ENCODE measurements at regions not wholly inside any gene's neighbourhood (a gene's known extent, or its start where the extent isn't known, plus 50 kb on each side); places are given as distances from the start of the nearest gene placed in this dataset.

DNA sequence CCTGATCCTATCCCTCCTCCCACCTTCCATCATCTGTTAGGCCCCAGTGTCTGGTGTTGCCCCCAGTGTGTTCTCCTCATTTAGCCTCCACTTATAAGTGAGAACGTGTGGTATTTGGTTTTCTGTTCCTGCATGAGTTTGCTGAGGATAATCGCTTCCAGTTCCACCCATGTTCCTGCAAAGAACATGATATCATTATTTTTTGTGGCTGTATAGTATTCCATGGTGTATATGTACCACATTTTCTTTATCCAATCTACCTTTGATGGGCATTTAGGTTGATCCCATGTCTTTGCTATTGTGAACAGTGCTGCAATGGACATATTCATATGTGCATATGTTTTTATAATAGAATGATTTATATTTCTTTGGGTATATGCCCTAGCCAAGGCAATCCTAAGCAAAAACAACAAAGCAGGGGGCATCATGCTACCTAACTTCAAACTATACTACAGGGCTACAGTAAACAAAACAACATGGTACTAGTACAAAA, 142.9 kb downstream of the TNFSF18 start:
- Histone ChIP-seq H3K9me3 (ENCODE audit: low read depth, low read length, poor library complexity, severe bottlenecking) (peaks cover 10% of the 10 kb centered on the region), H3K4me3 (ENCODE audit: low read depth, low read length, poor library complexity, severe bottlenecking) (no peak overlapping the region), H3K4me1 (ENCODE audit: insufficient read depth, low read length, poor library complexity, severe bottlenecking) (no peaks in the 10 kb centered on the region), H3K27me3 (replicated peaks; ENCODE audit: insufficient read depth, low read depth, low read length, poor library complexity) (no peaks in the 10 kb centered on the region), H3K36me3 (ENCODE audit: insufficient read depth, low read length, poor library complexity, severe bottlenecking) (no peaks in the 10 kb centered on the region), H3K27ac (ENCODE audit: low read depth, low read length, poor library complexity, severe bottlenecking) (no peak overlapping the region)
- TF ChIP-seq EZH2 (IDR thresholded peaks at IDR 0.05; ENCODE audit: borderline replicate concordance, low read depth, low read length, poor library complexity, severe bottlenecking) (no peak), CTCF (conservative IDR thresholded peaks at IDR 0.05; ENCODE audit: low read depth, low read length) (no peak)
- intact Hi-C loops (cut with micrococcal nuclease; ENCODE audit: unreplicated experiment), result no loop called here
- DNase-seq (ENCODE audit: low spot score), result no peak
- no TSS peak for BruUV-seq (replicated peaks)
- CTCF ChIA-PET, result no interaction called here
- POLR2A ChIA-PET (ENCODE audit: low non-redundant PET), result no interaction called here

DNA sequence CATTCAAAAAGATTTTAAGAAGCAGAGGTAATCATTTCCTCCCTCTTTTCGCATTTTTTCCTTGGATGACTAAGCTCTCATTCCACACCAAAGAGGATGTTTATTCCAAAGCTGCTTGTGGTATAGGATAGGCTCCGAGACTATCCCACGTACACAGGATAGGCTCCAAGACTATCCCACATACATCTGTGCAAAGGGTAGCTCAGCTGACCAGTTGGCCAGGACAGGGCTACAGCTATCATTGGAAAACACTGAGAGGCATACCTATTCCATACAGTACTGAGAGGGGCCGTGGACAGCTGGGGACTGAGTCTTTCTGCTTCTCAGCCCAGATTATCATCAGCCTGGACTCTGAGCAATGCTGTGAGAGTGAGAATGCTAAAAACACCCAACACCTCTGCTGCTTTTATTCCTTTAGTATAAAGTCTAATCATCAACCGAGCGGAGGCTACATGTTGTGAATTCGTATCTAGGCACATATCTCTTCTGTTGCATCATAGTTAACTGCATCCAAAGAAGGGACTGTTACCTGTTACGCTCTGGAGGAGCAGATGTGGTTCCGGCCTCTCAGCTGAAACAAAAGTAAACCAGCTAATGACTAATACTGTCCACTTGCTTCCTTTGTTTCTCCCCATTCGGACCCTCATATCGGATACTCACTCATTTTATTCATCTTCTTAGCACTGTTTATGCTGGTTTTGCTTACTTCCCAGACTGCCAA, 141.0 kb downstream of the TNFSF18 start:
- no TSS peak for BruUV-seq (replicated peaks)
- no peaks in the 10 kb centered on the region for H3K27me3 ChIP-seq (replicated peaks; ENCODE audit: insufficient read depth, low read depth, low read length, poor library complexity)
- ChIA-PET POLR2A (ENCODE audit: low non-redundant PET) (no interaction called here), CTCF (no interaction called here)
- H3K9me3 ChIP-seq (ENCODE audit: low read depth, low read length, poor library complexity, severe bottlenecking), result peaks cover 13% of the 10 kb centered on the region
- H3K4me1 ChIP-seq (ENCODE audit: insufficient read depth, low read length, poor library complexity, severe bottlenecking), result peaks cover 7% of the 10 kb centered on the region
- intact Hi-C loops (cut with micrococcal nuclease; ENCODE audit: unreplicated experiment), result no loop called here
- DNase-seq (ENCODE audit: low spot score), result no peak
- no peak overlapping the region for H3K27ac ChIP-seq (ENCODE audit: low read depth, low read length, poor library complexity, severe bottlenecking)
- no peak for TF ChIP-seq CTCF (conservative IDR thresholded peaks at IDR 0.05; ENCODE audit: low read depth, low read length)
- no peak for TF ChIP-seq EZH2 (IDR thresholded peaks at IDR 0.05; ENCODE audit: borderline replicate concordance, low read depth, low read length, poor library complexity, severe bottlenecking)
- no peaks in the 10 kb centered on the region for H3K36me3 ChIP-seq (ENCODE audit: insufficient read depth, low read length, poor library complexity, severe bottlenecking)
- no peak overlapping the region for H3K4me3 ChIP-seq (ENCODE audit: low read depth, low read length, poor library complexity, severe bottlenecking)

DNA sequence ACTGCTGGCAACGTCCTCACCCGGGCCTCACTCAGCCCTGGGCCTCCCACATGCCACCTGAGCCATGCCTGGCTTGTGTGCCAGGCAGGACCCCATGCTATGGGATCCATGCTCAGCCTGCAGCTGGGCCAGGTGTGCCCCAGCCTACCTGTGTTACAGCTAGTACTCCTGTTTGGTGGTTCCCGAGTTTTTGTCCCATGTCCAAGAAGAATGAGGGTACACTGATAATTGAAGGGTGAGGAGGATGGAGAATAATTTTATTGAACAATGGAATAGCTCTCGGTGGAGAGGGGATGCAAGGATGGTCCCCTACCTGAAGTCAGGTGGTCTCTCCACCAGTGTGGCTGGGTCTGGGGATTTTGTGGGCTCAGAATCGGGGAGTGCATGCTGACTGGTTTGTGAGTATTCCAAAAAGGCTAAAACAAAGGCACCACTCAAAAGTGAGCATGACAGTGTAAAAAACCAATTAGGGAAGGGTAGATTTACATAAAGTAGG, 137.9 kb downstream of the TNFSF18 start:
- TF ChIP-seq CTCF (conservative IDR thresholded peaks at IDR 0.05; ENCODE audit: low read depth, low read length) (no peak), EZH2 (IDR thresholded peaks at IDR 0.05; ENCODE audit: borderline replicate concordance, low read depth, low read length, poor library complexity, severe bottlenecking) (no peak)
- no peaks in the 10 kb centered on the region for H3K27me3 ChIP-seq (replicated peaks; ENCODE audit: insufficient read depth, low read depth, low read length, poor library complexity)
- POLR2A ChIA-PET (ENCODE audit: low non-redundant PET), result no interaction called here
- CTCF ChIA-PET, result no interaction called here
- H3K27ac ChIP-seq (ENCODE audit: low read depth, low read length, poor library complexity, severe bottlenecking), result no peak overlapping the region
- no peak for DNase-seq (ENCODE audit: low spot score)
- no peak overlapping the region for H3K4me3 ChIP-seq (ENCODE audit: low read depth, low read length, poor library complexity, severe bottlenecking)
- intact Hi-C loops (cut with micrococcal nuclease; ENCODE audit: unreplicated experiment), result no loop called here
- H3K4me1 ChIP-seq (ENCODE audit: insufficient read depth, low read length, poor library complexity, severe bottlenecking), result peaks cover 15% of the 10 kb centered on the region
- peaks cover 11% of the 10 kb centered on the region for H3K9me3 ChIP-seq (ENCODE audit: low read depth, low read length, poor library complexity, severe bottlenecking)
- no TSS peak for BruUV-seq (replicated peaks)
- H3K36me3 ChIP-seq (ENCODE audit: insufficient read depth, low read length, poor library complexity, severe bottlenecking), result no peaks in the 10 kb centered on the region
